ENCODE measurements at regions not wholly inside any gene's neighbourhood (a gene's known extent, or its start where the extent isn't known, plus 50 kb on each side); places are given as distances from the start of the nearest gene placed in this dataset.

DNA sequence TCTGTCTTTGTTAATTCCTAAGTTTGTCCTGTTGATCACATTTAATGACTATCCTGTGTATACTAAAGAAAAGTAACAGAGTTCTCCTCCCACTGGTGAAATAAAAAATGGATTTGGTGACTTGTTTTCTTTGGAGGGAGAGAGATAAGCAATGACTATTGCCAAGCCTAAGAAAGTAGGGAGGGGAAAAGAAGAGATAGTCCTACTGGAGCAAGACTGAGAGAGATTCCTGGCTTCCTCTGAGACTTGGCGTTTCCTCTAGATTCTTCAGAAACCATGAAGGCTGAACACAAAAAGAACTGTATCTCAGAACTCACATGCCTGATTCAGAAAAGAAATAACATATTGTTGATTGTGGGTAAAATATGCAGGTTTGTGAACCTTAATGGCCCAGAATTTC is 406.5 kb downstream of the FOXO1 start:
- no peak for DNase-seq
- Mint-ChIP-seq H3K36me3 (ENCODE audit: unreplicated experiment) (no peaks in the 10 kb centered on the region), H3K4me3 (ENCODE audit: unreplicated experiment) (no peak overlapping the region), H3K27ac (ENCODE audit: unreplicated experiment) (no peak overlapping the region), H3K4me1 (ENCODE audit: low read depth, unreplicated experiment) (no peaks in the 10 kb centered on the region), H3K27me3 (ENCODE audit: unreplicated experiment) (no peaks in the 10 kb centered on the region), H3K9me3 (ENCODE audit: unreplicated experiment) (no peaks in the 10 kb centered on the region)
- no peak for TF ChIP-seq CTCF (IDR thresholded peaks at IDR 0.05; ENCODE audit: partially characterized antibody, unreplicated experiment)

DNA sequence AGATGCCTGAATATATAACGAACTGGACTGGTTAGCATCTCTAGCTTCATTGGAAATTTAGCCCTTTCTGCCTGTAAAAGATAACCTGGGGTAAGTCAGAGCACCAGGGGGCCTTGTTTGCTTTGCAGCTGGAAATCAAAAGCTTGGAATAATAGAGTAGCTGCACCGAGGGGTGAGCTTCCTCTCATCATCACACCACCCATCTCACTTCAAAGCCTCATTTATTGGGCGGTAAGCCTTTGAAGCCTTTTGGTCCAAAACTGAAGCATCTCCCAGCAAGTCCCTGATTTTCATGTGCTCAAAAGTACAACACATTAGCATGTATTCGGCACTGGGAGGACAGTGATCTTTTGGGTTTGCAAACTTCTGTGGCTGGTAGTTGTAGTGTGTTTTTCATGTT is 405.1 kb downstream of the FOXO1 start:
- H3K27ac Mint-ChIP-seq (ENCODE audit: unreplicated experiment), result no peak overlapping the region
- no peaks in the 10 kb centered on the region for H3K9me3 Mint-ChIP-seq (ENCODE audit: unreplicated experiment)
- DNase-seq, result no peak
- no peaks in the 10 kb centered on the region for H3K36me3 Mint-ChIP-seq (ENCODE audit: unreplicated experiment)
- no peak overlapping the region for H3K4me3 Mint-ChIP-seq (ENCODE audit: unreplicated experiment)
- H3K27me3 Mint-ChIP-seq (ENCODE audit: unreplicated experiment), result no peaks in the 10 kb centered on the region
- no peaks in the 10 kb centered on the region for H3K4me1 Mint-ChIP-seq (ENCODE audit: low read depth, unreplicated experiment)
- no peak for TF ChIP-seq CTCF (IDR thresholded peaks at IDR 0.05; ENCODE audit: partially characterized antibody, unreplicated experiment)

GRCh38 chr13:40261947-40262346 is 404.5 kb downstream of the FOXO1 start:
- no peak for TF ChIP-seq CTCF (IDR thresholded peaks at IDR 0.05; ENCODE audit: partially characterized antibody, unreplicated experiment)
- Mint-ChIP-seq H3K36me3 (ENCODE audit: unreplicated experiment) (no peaks in the 10 kb centered on the region), H3K27ac (ENCODE audit: unreplicated experiment) (no peak overlapping the region), H3K27me3 (ENCODE audit: unreplicated experiment) (no peaks in the 10 kb centered on the region), H3K9me3 (ENCODE audit: unreplicated experiment) (no peaks in the 10 kb centered on the region), H3K4me3 (ENCODE audit: unreplicated experiment) (no peak overlapping the region), H3K4me1 (ENCODE audit: low read depth, unreplicated experiment) (no peaks in the 10 kb centered on the region)
- no peak for DNase-seq

DNA sequence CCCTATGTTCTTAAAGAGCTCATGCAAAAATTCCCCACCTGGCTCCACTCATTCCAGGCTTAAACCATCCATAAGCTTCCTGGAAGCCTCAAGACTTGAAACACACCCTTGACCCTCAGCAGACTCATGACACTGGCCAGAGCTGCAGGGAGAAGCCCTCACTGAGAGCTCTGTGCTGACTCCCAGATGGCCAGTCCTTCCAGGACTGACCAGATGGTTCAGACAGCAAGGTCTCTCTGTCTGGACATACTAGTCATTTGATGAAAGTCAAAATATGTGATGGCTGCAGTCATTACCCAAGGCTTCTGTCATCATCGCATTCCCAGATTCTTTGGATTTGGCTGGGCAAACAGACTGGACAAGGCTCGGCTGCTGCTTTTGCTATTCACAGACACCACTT is 397.4 kb downstream of the FOXO1 start:
- Mint-ChIP-seq H3K27ac (ENCODE audit: unreplicated experiment) (peak overlapping the region; percentile 31), H3K27me3 (ENCODE audit: unreplicated experiment) (no peaks in the 10 kb centered on the region), H3K36me3 (ENCODE audit: unreplicated experiment) (no peaks in the 10 kb centered on the region), H3K4me3 (ENCODE audit: unreplicated experiment) (no peak overlapping the region), H3K9me3 (ENCODE audit: unreplicated experiment) (peaks cover 2% of the 10 kb centered on the region), H3K4me1 (ENCODE audit: low read depth, unreplicated experiment) (peaks cover 9% of the 10 kb centered on the region)
- DNase-seq, result no peak
- TF ChIP-seq CTCF (IDR thresholded peaks at IDR 0.05; ENCODE audit: partially characterized antibody, unreplicated experiment), result no peak

GRCh38 chr13:40270726-40271125 is 395.7 kb downstream of the FOXO1 start:
- H3K4me3 Mint-ChIP-seq (ENCODE audit: unreplicated experiment), result no peak overlapping the region
- TF ChIP-seq CTCF (IDR thresholded peaks at IDR 0.05; ENCODE audit: partially characterized antibody, unreplicated experiment), result no peak
- no peak for DNase-seq
- H3K9me3 Mint-ChIP-seq (ENCODE audit: unreplicated experiment), result peaks cover 4% of the 10 kb centered on the region
- peaks cover 9% of the 10 kb centered on the region for H3K4me1 Mint-ChIP-seq (ENCODE audit: low read depth, unreplicated experiment)
- peaks cover 4% of the 10 kb centered on the region for H3K27me3 Mint-ChIP-seq (ENCODE audit: unreplicated experiment)
- peaks cover 6% of the 10 kb centered on the region for H3K36me3 Mint-ChIP-seq (ENCODE audit: unreplicated experiment)
- no peak overlapping the region for H3K27ac Mint-ChIP-seq (ENCODE audit: unreplicated experiment)

All from glutamatergic neuron (in vitro differentiated cells).